HG02884 (cell line): ENCODE measurements at regions not wholly inside any gene's neighbourhood (a gene's known extent, or its start where the extent isn't known, plus 50 kb on each side); places are given as distances from the start of the nearest gene placed in this dataset.

Source experiments
- ATAC-seq: cut with Tn5 transposase; IDR thresholded peaks from one replicate; pipeline ENCODE4 v1.9.1; 2021; ENCODE audit warnings: mild to moderate bottlenecking, moderate library complexity; ENCODE audit not compliant: unreplicated experiment

DNA sequence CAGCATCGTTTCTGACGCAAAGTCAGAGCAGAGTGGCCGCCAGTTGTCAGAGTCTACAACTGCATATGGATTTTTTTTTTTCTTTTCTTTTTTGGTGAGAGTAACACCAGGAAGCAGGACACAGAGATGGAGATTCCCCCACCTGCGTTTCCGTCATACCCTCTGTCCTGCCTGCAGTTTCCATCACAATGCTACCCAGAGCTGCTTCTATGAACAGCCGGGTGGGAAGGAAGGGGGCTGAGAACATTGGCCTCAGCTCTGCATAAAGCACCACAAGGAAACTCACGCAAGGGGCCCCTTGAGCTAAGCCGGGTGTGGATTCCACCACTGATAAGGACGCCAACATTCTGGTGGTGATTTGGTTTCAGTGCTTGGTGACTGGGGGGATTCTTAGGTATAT, 183.5 kb upstream of the AFDN start:
- no peak for ATAC-seq

GRCh38 chr6:167643716-167644115, 183.0 kb upstream of the AFDN start:
- ATAC-seq = no peak

DNA sequence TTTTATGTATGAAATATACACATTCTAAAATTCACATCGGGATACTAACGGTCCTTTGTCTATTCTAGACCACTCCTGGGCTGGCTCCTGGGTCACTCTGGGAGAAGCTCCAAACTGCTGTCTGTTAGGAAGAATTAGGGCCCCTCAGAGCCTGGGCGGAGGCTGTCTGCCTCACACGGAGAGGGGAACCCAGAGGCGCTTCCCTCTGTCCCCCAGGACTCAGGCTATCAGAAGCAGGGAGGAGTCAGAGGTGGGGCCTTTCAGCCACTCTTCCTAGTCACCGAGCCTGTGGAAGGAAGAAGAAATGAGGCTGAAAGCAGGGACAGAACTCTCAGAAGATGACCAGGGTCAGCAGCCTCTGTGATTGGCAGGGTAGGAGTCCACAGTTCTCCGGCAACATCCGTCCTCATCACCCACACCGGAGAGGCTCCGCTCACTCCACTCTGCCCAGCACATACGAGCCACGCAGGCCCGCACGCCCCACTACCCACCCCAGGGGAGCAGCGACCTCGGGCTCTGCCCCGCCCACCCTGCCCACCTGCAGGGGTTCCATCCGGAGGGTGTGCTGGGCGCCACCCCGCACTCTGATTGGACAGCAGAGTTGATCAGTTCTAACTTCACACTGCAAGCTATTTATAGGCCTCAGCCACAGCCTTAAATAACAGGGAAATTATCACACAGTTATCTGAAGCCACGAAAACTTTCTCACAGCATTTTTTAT, 182.1 kb upstream of the AFDN start:
- ATAC-seq = no peak

- no peak for ATAC-seq
Observed at GRCh38 chr6:167645368-167645767, 181.3 kb upstream of the AFDN start.

- ATAC-seq = no peak
Observed at GRCh38 chr6:167647306-167647705, 179.4 kb upstream of the AFDN start.

DNA sequence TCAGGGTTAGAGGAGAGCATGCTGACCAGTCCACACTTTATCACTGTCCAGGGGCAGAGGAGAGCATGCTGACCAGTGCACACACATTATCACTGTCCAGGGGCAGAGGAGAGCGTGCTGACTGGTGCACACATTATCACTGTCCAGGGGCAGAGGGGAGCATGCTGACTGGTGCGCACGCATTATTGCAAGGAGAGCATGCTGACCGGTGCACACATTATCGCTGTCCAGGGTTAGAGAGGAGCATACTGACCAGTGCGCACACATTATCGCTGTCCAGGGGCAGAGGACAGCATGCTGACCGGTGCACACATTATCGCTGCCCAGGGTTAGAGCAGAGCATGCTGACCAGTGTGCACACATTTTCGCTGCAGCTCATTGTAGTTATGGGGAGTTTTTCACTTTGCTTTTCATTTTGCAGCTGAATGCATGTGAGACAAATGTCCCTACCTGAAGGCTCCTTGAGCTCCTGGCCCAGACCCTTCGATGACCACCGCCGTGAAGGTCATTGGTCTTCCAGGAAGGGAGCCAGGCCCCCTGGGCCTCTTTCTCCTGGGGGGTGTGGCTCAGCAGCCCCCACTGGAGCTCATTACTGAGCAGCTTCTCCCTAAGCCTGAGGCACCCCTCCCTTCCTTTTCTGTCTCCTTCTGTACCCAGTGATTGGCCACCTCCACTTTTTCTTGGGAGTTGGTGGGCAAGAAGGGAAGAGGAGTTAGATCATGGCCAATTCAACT, 178.8 kb upstream of the AFDN start:
- no peak for ATAC-seq

GRCh38 chr6:167648501-167649278, 178.0 kb upstream of the AFDN start:
- ATAC-seq = no peak

- no peak for ATAC-seq
Observed at GRCh38 chr6:167649476-167649875, 177.2 kb upstream of the AFDN start.

- no peak for ATAC-seq
Observed at GRCh38 chr6:167650730-167651317, 175.9 kb upstream of the AFDN start.

DNA sequence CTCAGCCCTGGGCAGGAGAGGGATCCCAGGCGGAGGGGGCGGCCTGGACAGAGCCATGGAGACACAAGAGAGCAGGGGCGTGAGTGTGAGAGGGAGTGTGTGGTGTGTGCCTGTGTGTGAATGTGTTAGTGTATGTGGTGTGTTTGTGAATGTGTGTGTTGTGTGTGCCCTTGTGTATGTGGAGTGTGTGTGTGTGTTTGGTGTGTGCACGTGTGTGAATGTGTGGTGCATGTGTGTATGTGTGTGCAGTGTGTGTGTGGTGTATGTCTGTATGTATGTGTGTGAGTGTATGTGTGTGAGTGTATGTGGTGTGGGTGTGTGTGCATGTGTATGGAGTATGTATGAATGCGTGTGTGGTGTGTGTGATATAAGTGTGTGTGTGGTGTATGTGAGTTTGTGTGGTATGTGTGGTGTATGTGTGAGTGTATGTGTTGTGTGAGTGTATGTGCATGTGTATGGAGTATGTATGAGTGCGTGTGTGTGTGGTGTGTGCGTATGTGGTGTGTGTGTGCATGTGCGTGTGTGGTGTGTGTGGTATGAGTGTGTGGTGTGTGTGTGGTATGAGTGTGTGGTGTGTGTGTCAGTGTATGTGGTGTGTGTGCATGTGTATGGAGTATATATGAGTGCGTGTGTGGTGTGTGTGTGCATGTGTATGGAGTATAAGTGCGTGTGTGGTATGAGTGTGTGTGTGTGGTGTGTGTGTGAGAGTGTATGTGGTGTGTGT, 175.2 kb upstream of the AFDN start:
- no peak for ATAC-seq

DNA sequence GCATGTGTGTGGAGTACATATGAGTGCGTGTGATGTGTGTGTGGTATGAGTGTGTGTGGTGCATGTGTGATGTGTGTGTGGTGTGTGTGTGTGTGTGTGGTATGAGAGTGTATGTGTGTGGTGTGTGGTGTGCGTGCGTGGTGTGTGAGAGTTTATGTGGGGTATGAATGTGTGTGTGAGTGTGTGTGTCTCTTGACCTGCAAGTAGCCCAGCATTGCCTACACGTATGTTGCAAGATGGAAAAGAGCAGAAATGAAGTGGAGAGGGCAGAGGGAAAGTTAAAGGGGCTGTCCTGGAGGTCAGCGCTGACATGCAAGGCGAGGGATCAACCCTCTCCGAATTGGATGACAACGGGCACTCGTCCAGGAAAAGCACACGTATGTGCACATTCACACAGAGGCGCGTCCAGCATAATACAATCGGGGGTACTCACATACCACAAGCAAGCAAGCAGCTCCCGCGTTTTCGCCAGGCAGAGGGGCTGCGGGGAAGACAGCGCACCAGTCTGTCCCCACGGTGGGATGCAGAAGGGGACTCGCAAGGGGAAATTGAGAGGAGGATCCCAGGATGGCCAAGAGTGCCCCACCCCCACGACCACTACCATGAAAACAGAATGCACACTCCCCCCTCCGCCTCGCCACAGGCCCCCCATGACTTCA, 174.5 kb upstream of the AFDN start:
- ATAC-seq = no peak

GRCh38 chr6:167652701-167653095, 174.0 kb upstream of the AFDN start:
- ATAC-seq = no peak

DNA sequence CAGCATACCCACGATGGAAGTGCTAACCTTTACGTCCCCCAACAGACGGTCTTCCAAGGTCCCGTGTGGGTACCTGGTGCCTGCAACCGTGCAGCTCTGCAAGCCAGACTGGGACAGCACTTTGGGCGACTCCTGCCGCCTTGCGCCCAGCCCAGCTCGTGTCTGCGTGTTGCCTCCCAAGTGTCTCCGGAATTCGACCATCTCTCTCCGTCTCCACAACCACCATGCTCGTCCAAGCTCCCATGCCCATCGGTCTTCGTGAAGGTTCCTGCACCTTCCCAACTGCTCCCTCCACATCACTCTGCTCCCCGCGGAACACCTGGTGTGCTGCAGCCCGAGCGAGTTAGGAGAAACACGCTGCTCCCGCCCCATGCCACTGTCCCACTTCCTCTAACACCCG, 173.2 kb upstream of the AFDN start:
- no peak for ATAC-seq

- ATAC-seq = no peak
Observed at GRCh38 chr6:167654389-167654788, 172.3 kb upstream of the AFDN start.

GRCh38 chr6:167655174-167655821, 171.4 kb upstream of the AFDN start:
- no peak for ATAC-seq

DNA sequence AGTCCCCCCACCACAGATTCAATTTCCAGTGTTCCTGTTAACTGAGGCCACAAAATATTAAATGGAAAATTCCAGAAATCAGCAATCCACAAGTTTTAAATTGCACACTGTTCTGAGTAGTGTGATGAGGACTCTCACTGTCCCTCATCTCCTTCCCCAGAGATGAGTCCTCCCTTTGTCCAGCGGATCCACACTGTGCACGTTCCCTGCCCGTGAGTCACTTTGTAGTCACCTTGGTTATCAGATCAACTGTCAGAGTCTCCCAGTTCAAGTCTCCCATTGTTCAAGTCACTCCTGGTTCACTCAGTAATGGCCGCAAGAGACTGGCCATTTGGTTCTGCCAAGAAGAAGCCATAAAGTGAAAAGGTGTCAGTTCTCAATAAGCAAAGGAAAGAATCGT, 168.6 kb upstream of the AFDN start:
- no peak for ATAC-seq

- ATAC-seq = no peak
Observed at GRCh38 chr6:167659046-167659445, 167.7 kb upstream of the AFDN start.

- no peak for ATAC-seq
Observed at GRCh38 chr6:167660424-167660823, 166.3 kb upstream of the AFDN start.

DNA sequence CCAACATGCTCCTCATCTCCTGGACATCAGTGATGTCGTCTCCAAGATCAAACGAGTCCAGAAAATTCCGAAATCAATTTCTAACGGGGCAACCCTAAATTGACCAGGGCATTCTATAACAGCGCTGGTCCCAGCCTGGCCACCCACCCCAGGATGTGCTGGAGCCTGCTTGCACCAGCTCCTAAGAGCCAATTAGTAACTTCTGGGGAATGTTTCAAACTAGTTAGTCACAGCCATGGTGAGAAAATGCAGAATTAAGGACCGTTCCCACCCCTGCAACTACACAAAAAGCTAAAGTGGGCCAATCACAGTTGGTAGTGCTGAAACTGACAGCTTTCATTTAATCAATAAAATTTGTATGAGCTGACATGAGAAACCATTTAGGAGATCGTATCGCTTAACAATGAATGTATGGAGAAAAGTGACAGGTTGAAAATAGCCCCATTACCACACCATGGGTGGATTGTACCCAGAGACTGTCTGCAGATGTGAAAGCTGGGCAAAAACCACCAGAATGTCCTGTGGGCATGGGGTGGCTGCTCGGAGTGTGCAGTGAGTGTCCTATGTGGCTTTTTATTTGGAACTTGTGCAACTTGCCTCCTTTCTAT, 165.7 kb upstream of the AFDN start:
- ATAC-seq = no peak
